Common myeloid progenitor, CD34-positive (primary cell): ENCODE measurements at regions not wholly inside any gene's neighbourhood (a gene's known extent, or its start where the extent isn't known, plus 50 kb on each side); places are given as distances from the start of the nearest gene placed in this dataset.
"Not testable (repeated sequence)": the region's sequence is repeated elsewhere in the genome, so short reads cannot be mapped to it uniquely, and the experiment has no call there.

Source experiments
- CTCF ChIA-PET: fragments of 350-600 bp; sonication (Branson Sonifier 250); formaldehyde crosslinking; loops from one replicate; lab custom pipeline; 2021; ENCODE audit warnings: antibody characterized with exemption; lab: Charles Lee
- POLR2A ChIA-PET: fragments of 350-600 bp; sonication (Branson Sonifier 250); formaldehyde crosslinking; loops from one replicate; lab custom pipeline; 2021; ENCODE audit warnings: antibody characterized with exemption; lab: Charles Lee
- DNase-seq, 3 donors: peaks; one replicate each; pipeline versions ENCODE4 v3.0.0 to v3.0.0-alpha.2; 2013
- H3K27ac ChIP-seq, 2 experiments: 1 replicate in 1 of 2; 2 replicates in 1 of 2; pipeline ENCODE4 v1.7.0; 2013; ENCODE audit warnings: inconsistent platforms in 2 of 2, low read length in 2 of 2, mild to moderate bottlenecking in 2 of 2, low read depth in 1 of 2, moderate library complexity in 1 of 2; ENCODE audit not compliant: severe bottlenecking in 2 of 2, insufficient read depth in 1 of 2, poor library complexity in 1 of 2
- H3K27me3 ChIP-seq, 5 experiments: replicated peaks in 2 of 5; 1 replicate in 3 of 5; 2 replicates in 2 of 5; pipeline versions ENCODE4 v1.6.1 to v1.7.0; 2013; ENCODE audit warnings: low read length in 4 of 5, mild to moderate bottlenecking in 2 of 5, moderate library complexity in 2 of 5, inconsistent platforms in 1 of 5; ENCODE audit not compliant: insufficient read depth in 5 of 5, control insufficient read depth in 4 of 5
- H3K36me3 ChIP-seq, 4 experiments: 1 replicate in 2 of 4; 2 replicates in 2 of 4; pipeline versions ENCODE4 v1.6.1 to v1.7.0; 2013; ENCODE audit warnings: low read length in 3 of 4, control low read depth in 1 of 4, mild to moderate bottlenecking in 1 of 4; ENCODE audit not compliant: control insufficient read depth in 4 of 4, insufficient read depth in 4 of 4
- H3K4me1 ChIP-seq, 4 experiments: 1 replicate in 3 of 4; 2 replicates in 1 of 4; pipeline versions ENCODE4 v1.6.1 to v1.7.1; 2013; ENCODE audit warnings: low read length in 3 of 4, mild to moderate bottlenecking in 3 of 4, control low read depth in 1 of 4, inconsistent platforms in 1 of 4, moderate library complexity in 1 of 4; ENCODE audit not compliant: control insufficient read depth in 4 of 4, insufficient read depth in 4 of 4; ENCODE audit errors: control extremely low read depth in 1 of 4
- H3K4me3 ChIP-seq, 7 experiments: 1 replicate in 4 of 7; 2 replicates in 3 of 7; pipeline versions ENCODE4 v1.5.1 to v1.7.0; 2013; ENCODE audit warnings: mild to moderate bottlenecking in 7 of 7, low read length in 6 of 7, moderate library complexity in 6 of 7, inconsistent platforms in 2 of 7, low read depth in 2 of 7, control low read depth in 1 of 7; ENCODE audit not compliant: insufficient read depth in 4 of 7, control insufficient read depth in 1 of 7; ENCODE audit errors: extremely low read depth in 1 of 7
- H3K9me3 ChIP-seq, 5 experiments: 1 replicate in 4 of 5; 2 replicates in 1 of 5; pipeline versions ENCODE4 v1.6.1 to v1.7.1; 2013; ENCODE audit warnings: low read length in 4 of 5, mild to moderate bottlenecking in 2 of 5, inconsistent platforms in 1 of 5, low read depth in 1 of 5, moderate library complexity in 1 of 5; ENCODE audit not compliant: control insufficient read depth in 4 of 5, insufficient read depth in 2 of 5; ENCODE audit errors: control extremely low read depth in 1 of 5
- WGBS: methylation state at CpG from one replicate; pipeline ENCODE4 v1.1.5; 2013; ENCODE audit not compliant: insufficient coverage; 5-methylcytosine and 5-hydroxymethylcytosine counted together

DNA sequence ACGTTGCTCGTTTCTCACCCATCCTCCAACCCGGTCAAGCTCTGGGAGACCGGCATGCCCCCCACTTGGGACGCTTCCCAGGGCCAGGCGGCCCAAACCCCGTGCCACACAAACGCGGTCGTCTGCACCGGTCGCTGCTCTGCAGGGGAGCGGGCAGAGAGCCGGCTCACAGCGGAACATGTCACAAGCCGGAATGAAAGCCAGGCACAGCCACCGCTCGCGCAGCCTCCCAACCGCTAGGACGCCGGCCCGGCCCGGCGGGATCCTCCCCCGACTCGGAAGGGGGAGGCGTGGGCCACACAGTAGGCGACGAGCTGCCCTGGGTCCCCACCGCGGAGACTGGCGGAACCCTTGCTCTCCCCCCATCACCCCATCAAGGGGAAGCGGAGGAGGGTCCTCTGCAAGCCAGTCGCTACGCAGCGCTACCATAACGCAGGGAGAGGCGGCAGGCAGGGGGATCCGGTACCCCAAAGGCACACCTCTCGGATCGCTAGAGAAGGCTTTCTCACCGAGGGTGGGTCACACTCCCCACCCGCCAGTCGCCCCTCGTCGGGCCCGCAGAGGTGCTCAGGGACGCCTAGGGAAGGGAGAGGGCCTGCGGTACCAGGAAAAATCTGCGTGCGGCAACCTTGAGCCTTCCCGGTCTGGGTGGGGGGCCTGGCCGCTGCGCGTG lies 768.4 kb upstream of the DEFB115 start:
- no peak overlapping the region for H3K27ac ChIP-seq
- H3K36me3 ChIP-seq, result no peaks in the 10 kb centered on the region
- peaks cover 0 to 7% (median 0%) of the 10 kb centered on the region in 5 experiments for H3K27me3 ChIP-seq
- 73% methylated on average over 35 of the region's 56 CpGs for WGBS
- H3K4me3 ChIP-seq, result peak overlapping the region in 2 of 7 experiments; percentile 13 to 19
- DNase-seq, result no peak
- ChIA-PET CTCF (no interaction called here), POLR2A (no interaction called here)
- H3K4me1 ChIP-seq, result no peaks in the 10 kb centered on the region
- H3K9me3 ChIP-seq, result peaks cover 0 to 41% (median 23%) of the 10 kb centered on the region in 5 experiments

- POLR2A ChIA-PET, result no interaction called here
- Histone ChIP-seq H3K9me3 (peaks cover 0 to 41% (median 21%) of the 10 kb centered on the region in 5 experiments), H3K4me3 (no peak overlapping the region), H3K27me3 (peaks cover 0 to 7% (median 0%) of the 10 kb centered on the region in 5 experiments), H3K36me3 (no peaks in the 10 kb centered on the region), H3K4me1 (no peaks in the 10 kb centered on the region), H3K27ac (no peak overlapping the region)
- 89% methylated on average over 21 of the region's 29 CpGs for WGBS
- CTCF ChIA-PET, result no interaction called here
- no peak for DNase-seq
Measured at GRCh38 chr20:30489614-30490003, 767.9 kb upstream of the DEFB115 start.

- ChIA-PET CTCF (no interaction called here), POLR2A (no interaction called here)
- Histone ChIP-seq H3K4me3 (no peak overlapping the region), H3K27me3 (peaks cover 0 to 7% (median 0%) of the 10 kb centered on the region in 5 experiments), H3K36me3 (no peaks in the 10 kb centered on the region), H3K27ac (no peak overlapping the region), H3K9me3 (peaks cover 0 to 27% (median 8%) of the 10 kb centered on the region in 5 experiments), H3K4me1 (no peaks in the 10 kb centered on the region)
- WGBS, result 91% methylated on average over 13 of the region's 15 CpGs
- DNase-seq, result no peak
Measured at GRCh38 chr20:30491016-30491415, 766.4 kb upstream of the DEFB115 start.

GRCh38 chr20:30496656-30497055 lies 760.8 kb upstream of the DEFB115 start:
- H3K27ac ChIP-seq, H3K4me3 ChIP-seq, DNase-seq, POLR2A ChIA-PET, H3K27me3 ChIP-seq, H3K9me3 ChIP-seq, CTCF ChIA-PET, H3K4me1 ChIP-seq, H3K36me3 ChIP-seq: not testable (repeated sequence)
- WGBS, result 94% methylated on average over 9 of the region's 16 CpGs

GRCh38 chr20:30497191-30497590 lies 760.3 kb upstream of the DEFB115 start:
- POLR2A ChIA-PET, CTCF ChIA-PET, H3K9me3 ChIP-seq, H3K27me3 ChIP-seq, H3K36me3 ChIP-seq, H3K4me1 ChIP-seq, H3K4me3 ChIP-seq, DNase-seq, H3K27ac ChIP-seq: not testable (repeated sequence)
- whole genome bisulfite sequencing, result 97% methylated on average over 4 of the region's 15 CpGs

GRCh38 chr20:30499123-30499522 lies 758.3 kb upstream of the DEFB115 start:
- POLR2A ChIA-PET, result no interaction called here

DNA sequence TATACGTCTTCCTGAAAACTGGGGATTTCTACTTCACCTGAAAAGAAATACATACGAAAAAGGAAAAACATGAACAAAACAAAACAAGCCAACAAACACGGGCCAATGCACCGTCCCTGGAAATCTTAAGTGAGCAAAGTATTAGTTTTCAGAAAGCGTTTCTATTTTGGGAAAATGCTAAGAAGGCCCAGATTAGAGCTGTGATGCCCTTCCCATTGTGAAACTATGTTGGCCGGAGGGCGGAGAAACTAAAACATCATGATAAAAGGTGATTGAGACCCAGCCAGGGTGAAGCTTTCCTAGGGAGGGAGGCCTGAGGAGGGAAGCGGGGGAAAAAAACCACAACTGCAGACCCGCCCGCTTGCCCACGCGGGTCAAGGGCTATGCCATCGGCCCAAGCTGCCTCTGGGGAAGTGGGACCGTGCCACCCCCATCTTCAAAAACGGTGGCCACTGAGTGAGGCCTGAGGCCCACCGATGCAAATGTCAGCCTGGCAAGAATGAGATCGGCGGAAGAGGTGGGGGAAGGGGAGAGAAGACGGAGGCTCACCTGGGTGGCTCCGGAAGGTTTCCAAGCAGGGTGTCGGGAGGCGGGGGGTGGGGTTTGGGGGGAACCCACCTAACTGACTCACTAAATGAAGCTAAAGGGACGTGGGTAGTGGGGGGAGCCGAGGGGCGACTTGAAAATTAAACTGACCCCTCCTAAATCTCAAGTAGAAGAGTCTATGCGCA lies 757.6 kb upstream of the DEFB115 start:
- H3K4me1 ChIP-seq, H3K27me3 ChIP-seq, H3K36me3 ChIP-seq, DNase-seq, H3K4me3 ChIP-seq, CTCF ChIA-PET, POLR2A ChIA-PET, H3K27ac ChIP-seq, H3K9me3 ChIP-seq: not testable (repeated sequence)
- 60% methylated on average over 1 of the region's 26 CpGs for WGBS

More at GRCh38 chr20:30499123-30499522, 758.3 kb upstream of the DEFB115 start:
- H3K9me3 ChIP-seq, result peaks cover 0 to 2% (median 0%) of the 10 kb centered on the region in 5 experiments
- H3K27ac ChIP-seq, result no peak overlapping the region
- H3K36me3 ChIP-seq, result no peaks in the 10 kb centered on the region
- no CpG with 5 or more reads among the region's 1 CpG for WGBS
- no peak overlapping the region for H3K4me3 ChIP-seq
- DNase-seq, result no peak
- H3K4me1 ChIP-seq, result no peaks in the 10 kb centered on the region
- peaks cover 0 to 10% (median 0%) of the 10 kb centered on the region in 5 experiments for H3K27me3 ChIP-seq
- CTCF ChIA-PET, result no interaction called here
